HepG2 (cell line): ENCODE measurements at regions not wholly inside any gene's neighbourhood (a gene's known extent, or its start where the extent isn't known, plus 50 kb on each side); places are given as distances from the start of the nearest gene placed in this dataset.

ENCODE experiments used
- ELK4 ChIP-seq: sonication (generic); formaldehyde crosslinking; IDR thresholded peaks from 2 replicates; pipeline ENCODE4 v1.9.0; 2021; ENCODE audit warnings: missing genetic modification reagents, borderline replicate concordance
- EZH2 ChIP-seq: conservative IDR thresholded peaks from 2 replicates; pipeline ENCODE4 v1.6.1; 2012; ENCODE audit warnings: mild to moderate bottlenecking, low read depth, low read length, moderate library complexity
- KAT2B ChIP-seq: fragments of 150-350 bp; IDR thresholded peaks from 2 replicates; pipeline ENCODE4 v1.6.1; 2014; ENCODE audit warnings: low read depth, low read length, borderline replicate concordance
- MEIS2 ChIP-seq: sonication (generic); formaldehyde crosslinking; IDR thresholded peaks from 2 replicates; pipeline ENCODE4 v1.9.0; 2021; ENCODE audit warnings: mild to moderate bottlenecking, missing genetic modification reagents
- MIER3 ChIP-seq: IDR thresholded peaks from 2 replicates; pipeline ENCODE4 v1.6.1; 2016; ENCODE audit warnings: missing compliant biosample characterization, borderline replicate concordance
- NFYC ChIP-seq: IDR thresholded peaks from 2 replicates; pipeline ENCODE4 v1.6.1; 2016; ENCODE audit warnings: missing genetic modification reagents, missing compliant biosample characterization
- NR2F2 ChIP-seq: IDR thresholded peaks from 2 replicates; pipeline ENCODE4 v1.6.1; 2012; ENCODE audit warnings: low read depth, inconsistent platforms, borderline replicate concordance
- POLR2A ChIP-seq, 2 experiments: IDR thresholded peaks; 2 replicates each; pipeline ENCODE4 v1.6.1; 2011; ENCODE audit warnings: low read depth in 2 of 2, low read length in 2 of 2, mild to moderate bottlenecking in 1 of 2, moderate library complexity in 1 of 2; ENCODE audit not compliant: insufficient read depth in 1 of 2
- POLR2AphosphoS5 ChIP-seq: IDR thresholded peaks from 2 replicates; pipeline ENCODE4 v1.6.1; 2012; ENCODE audit warnings: low read depth, low read length
- SUZ12 ChIP-seq: fragments of 150-350 bp; IDR thresholded peaks from 2 replicates; pipeline ENCODE4 v1.6.1; 2014; ENCODE audit warnings: low read depth, low read length
- TIGD3 ChIP-seq: sonication (generic); formaldehyde crosslinking; IDR thresholded peaks from 2 replicates; pipeline ENCODE4 v1.5.1; 2020; ENCODE audit warnings: mild to moderate bottlenecking, missing genetic modification reagents, borderline replicate concordance
- ZNF556 ChIP-seq: sonication (generic); formaldehyde crosslinking; IDR thresholded peaks from 2 replicates; pipeline ENCODE4 v1.4.0; 2020; ENCODE audit warnings: mild to moderate bottlenecking, missing genetic modification reagents, borderline replicate concordance

GRCh38 chr15:67998599-67999133, 55.4 kb upstream of the PIAS1 start:
- no peak for TF ChIP-seq MEIS2 (CRISPR knock-in tag)
- no peak for TF ChIP-seq EZH2
- TF ChIP-seq ZNF556, result no peak
- TF ChIP-seq SUZ12, result no peak
- TF ChIP-seq NR2F2, result no peak
- no peak for TF ChIP-seq MIER3 (CRISPR knock-in tag)
- TF ChIP-seq KAT2B, result no peak
- no peak for TF ChIP-seq POLR2A (IDR thresholded peaks at IDR 0.05; ENCODE audit: insufficient read depth in 1 of 2, low read depth in 2 of 2, low read length in 2 of 2)
- TF ChIP-seq TIGD3, result no peak
- TF ChIP-seq ELK4 (CRISPR knock-in tag), result no peak
- no peak for TF ChIP-seq POLR2AphosphoS5
- no peak for TF ChIP-seq NFYC
